Spleen (tissue), 11 donors: ENCODE measurements at regions not wholly inside any gene's neighbourhood (a gene's known extent, or its start where the extent isn't known, plus 50 kb on each side); places are given as distances from the start of the nearest gene placed in this dataset.

ENCODE experiments used
- DNase-seq: peaks from one replicate; pipeline ENCODE4 v3.0.0-alpha.2; 2020
- H3K27ac ChIP-seq, 8 donors: fragments of 200-600 bp; sonication (generic) in 7 of 8; 1 replicate in 4 of 8; 2 replicates in 4 of 8; pipeline versions ENCODE4 v1.5.0 to v1.8.0; 2016 to 2021; ENCODE audit warnings: inconsistent platforms in 4 of 8, mild to moderate bottlenecking in 4 of 8, moderate library complexity in 1 of 8
- H3K27me3 ChIP-seq, 7 donors: fragments of 200-600 bp; sonication (generic) in 6 of 7; replicated peaks in 1 of 7; 1 replicate in 4 of 7; 2 replicates in 3 of 7; pipeline versions ENCODE4 v1.5.0 to v1.8.0; 2016 to 2021; ENCODE audit warnings: inconsistent platforms in 3 of 7, mild to moderate bottlenecking in 1 of 7
- H3K36me3 ChIP-seq, 6 donors: fragments of 200-600 bp; sonication (generic) in 5 of 6; 1 replicate in 4 of 6; 2 replicates in 2 of 6; pipeline versions ENCODE4 v1.5.0 to v1.8.0; 2016 to 2021; ENCODE audit warnings: inconsistent platforms in 2 of 6
- H3K4me1 ChIP-seq, 6 donors: fragments of 200-600 bp; sonication (generic) in 5 of 6; 1 replicate in 3 of 6; 2 replicates in 3 of 6; pipeline versions ENCODE4 v1.5.0 to v1.8.0; 2016 to 2021; ENCODE audit warnings: inconsistent platforms in 3 of 6
- H3K4me3 ChIP-seq, 8 donors: fragments of 200-600 bp; sonication (generic) in 7 of 8; 1 replicate in 4 of 8; 2 replicates in 4 of 8; pipeline versions ENCODE4 v1.5.0 to v1.8.0; 2016 to 2021; ENCODE audit warnings: inconsistent platforms in 4 of 8, mild to moderate bottlenecking in 4 of 8, moderate library complexity in 2 of 8
- H3K9me3 ChIP-seq, 8 donors: fragments of 200-600 bp; sonication (generic) in 7 of 8; 1 replicate in 4 of 8; 2 replicates in 4 of 8; pipeline versions ENCODE4 v1.5.0 to v1.8.0; 2016 to 2021; ENCODE audit warnings: inconsistent platforms in 4 of 8
- POLR2A ChIP-seq, 3 donors: fragments of 450-650 bp; IDR thresholded peaks; one replicate each; pipeline ENCODE4 v1.5.1; 2017; ENCODE audit warnings: antibody characterized with exemption in 3 of 3, mild to moderate bottlenecking in 1 of 3
- POLR2AphosphoS5 ChIP-seq, 3 donors: sonication (generic); formaldehyde crosslinking; IDR thresholded peaks; one replicate each; pipeline ENCODE4 v1.5.1; 2017; ENCODE audit warnings: antibody characterized with exemption in 3 of 3
- WGBS, 5 donors: extraction: QIAGEN DNeasy Blood & Tissue Kit in 3 of 5; methylation state at CpG; one replicate each; pipeline versions ENCODE4 v1.1.5 to v1.1.7; 2013 to 2018; 5-methylcytosine and 5-hydroxymethylcytosine counted together
- intact Hi-C: fragments of 100-400 bp; cut with DNase I; formaldehyde crosslinking; loops from one replicate; pipeline ENCODE4 v1.15.0; 2023; ENCODE audit warnings: low total_unique reads
- TF ChIP-seq, protein P1 (sequence below), 11 experiments: fragments of 200-600 bp in 7 of 11; fragments of 450-650 bp in 4 of 11; sonication (generic) in 4 of 11; IDR thresholded peaks in 8 of 11; conservative IDR thresholded peaks in 3 of 11; 1 replicate in 7 of 11; 2 replicates in 4 of 11; pipeline versions ENCODE4 v1.4.0 to v1.8.0; 2016 to 2021; ENCODE audit warnings: antibody characterized with exemption in 11 of 11, inconsistent platforms in 4 of 11, mild to moderate bottlenecking in 1 of 11
- donor health status: healthy with polysubstance abuse.
- donor health status: DM: no; HTN: no; CAD: no; lungs with moderate emphysema.
- donor health status: DM: no; HTN: no; CAD: no.
- donor health status: Bipolar disorder and iron deficiency.
- donor health status: healthy.
- donor health status: DM: no; HTN: no; CAD: no.
- donor health status: DM: yes; HTN: yes; CAD: no.

DNA sequence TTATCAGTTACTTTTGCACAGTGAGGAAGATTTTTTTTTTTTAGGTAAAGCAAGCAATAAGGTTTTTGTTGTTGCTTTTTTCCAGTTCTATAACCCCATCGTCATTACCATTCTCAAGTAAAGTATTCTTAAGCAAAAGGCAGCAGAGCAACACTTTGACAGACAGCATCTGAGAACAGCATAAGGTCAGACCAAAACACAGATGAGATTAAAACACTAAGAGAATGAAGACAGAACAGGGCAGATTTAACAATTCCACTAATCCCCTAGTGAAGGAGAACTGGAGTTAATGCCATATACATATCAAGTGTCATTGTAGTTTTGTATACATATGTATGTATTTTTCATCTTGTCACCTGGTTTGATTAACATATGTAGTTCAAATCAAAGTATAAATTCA lies 290.2 kb downstream of the METTL4 start:
- Histone ChIP-seq H3K27ac (no peak overlapping the region), H3K4me1 (no peaks in the 10 kb centered on the region), H3K4me3 (no peak overlapping the region), H3K9me3 (no peaks in the 10 kb centered on the region), H3K27me3 (no peaks in the 10 kb centered on the region), H3K36me3 (no peaks in the 10 kb centered on the region)
- intact Hi-C loops, result no loop called here
- no peak for TF ChIP-seq POLR2A (IDR thresholded peaks at IDR 0.05)
- TF ChIP-seq, protein P1, sequence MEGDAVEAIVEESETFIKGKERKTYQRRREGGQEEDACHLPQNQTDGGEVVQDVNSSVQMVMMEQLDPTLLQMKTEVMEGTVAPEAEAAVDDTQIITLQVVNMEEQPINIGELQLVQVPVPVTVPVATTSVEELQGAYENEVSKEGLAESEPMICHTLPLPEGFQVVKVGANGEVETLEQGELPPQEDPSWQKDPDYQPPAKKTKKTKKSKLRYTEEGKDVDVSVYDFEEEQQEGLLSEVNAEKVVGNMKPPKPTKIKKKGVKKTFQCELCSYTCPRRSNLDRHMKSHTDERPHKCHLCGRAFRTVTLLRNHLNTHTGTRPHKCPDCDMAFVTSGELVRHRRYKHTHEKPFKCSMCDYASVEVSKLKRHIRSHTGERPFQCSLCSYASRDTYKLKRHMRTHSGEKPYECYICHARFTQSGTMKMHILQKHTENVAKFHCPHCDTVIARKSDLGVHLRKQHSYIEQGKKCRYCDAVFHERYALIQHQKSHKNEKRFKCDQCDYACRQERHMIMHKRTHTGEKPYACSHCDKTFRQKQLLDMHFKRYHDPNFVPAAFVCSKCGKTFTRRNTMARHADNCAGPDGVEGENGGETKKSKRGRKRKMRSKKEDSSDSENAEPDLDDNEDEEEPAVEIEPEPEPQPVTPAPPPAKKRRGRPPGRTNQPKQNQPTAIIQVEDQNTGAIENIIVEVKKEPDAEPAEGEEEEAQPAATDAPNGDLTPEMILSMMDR (IDR thresholded peaks at IDR 0.05 in 8 of 11, conservative IDR thresholded peaks at IDR 0.05 in 3 of 11), result no peak
- TF ChIP-seq POLR2AphosphoS5 (IDR thresholded peaks at IDR 0.05), result no peak
- no peak for DNase-seq
- WGBS, 5 donors, result 67 to 85% (median 82%) methylated on average over 1 of the region's 1 CpG

DNA sequence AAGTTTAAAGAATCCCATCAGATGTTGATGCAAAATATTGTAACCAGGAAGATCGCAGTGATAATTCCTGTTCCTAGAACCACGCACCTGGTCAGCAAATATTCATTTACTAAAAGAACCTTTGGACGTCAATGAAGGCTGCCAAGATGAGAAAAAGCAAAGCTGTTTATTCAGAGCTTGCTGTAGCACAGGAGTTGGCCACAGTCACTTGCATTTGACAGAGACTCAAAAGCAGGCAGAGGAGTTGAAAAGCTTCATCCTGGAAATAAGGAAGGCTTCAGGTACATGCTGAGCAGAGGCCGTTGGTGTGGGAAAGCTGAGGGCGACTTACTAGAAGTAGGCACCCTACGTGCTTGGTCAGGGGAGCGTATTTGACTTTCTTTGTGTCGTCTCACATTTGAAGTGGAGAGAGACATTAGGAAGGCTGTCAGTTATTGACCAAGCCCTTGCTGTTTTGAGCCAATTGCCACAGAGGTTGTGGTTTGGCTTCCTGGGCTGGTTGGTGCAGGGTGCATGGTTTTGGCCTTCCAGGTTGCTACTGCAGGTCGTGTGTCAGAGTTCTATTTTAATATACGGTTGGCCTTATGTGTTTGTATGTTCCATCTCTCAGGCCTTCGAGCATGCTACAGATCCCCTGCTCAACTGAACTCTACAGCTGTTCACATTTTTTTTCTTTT lies 289.6 kb downstream of the METTL4 start:
- whole genome bisulfite sequencing, 5 donors, result 73 to 81% (median 78%) methylated on average over 11 of the region's 11 CpGs
- Histone ChIP-seq H3K9me3 (no peaks in the 10 kb centered on the region), H3K4me3 (no peak overlapping the region), H3K27ac (no peak overlapping the region), H3K4me1 (no peaks in the 10 kb centered on the region), H3K27me3 (no peaks in the 10 kb centered on the region), H3K36me3 (no peaks in the 10 kb centered on the region)
- DNase-seq, result no peak
- intact Hi-C loops, result no loop called here
- TF ChIP-seq POLR2AphosphoS5 (IDR thresholded peaks at IDR 0.05) (no peak), POLR2A (IDR thresholded peaks at IDR 0.05) (no peak)
- TF ChIP-seq, protein P1 (IDR thresholded peaks at IDR 0.05 in 8 of 11, conservative IDR thresholded peaks at IDR 0.05 in 3 of 11), result no peak

DNA sequence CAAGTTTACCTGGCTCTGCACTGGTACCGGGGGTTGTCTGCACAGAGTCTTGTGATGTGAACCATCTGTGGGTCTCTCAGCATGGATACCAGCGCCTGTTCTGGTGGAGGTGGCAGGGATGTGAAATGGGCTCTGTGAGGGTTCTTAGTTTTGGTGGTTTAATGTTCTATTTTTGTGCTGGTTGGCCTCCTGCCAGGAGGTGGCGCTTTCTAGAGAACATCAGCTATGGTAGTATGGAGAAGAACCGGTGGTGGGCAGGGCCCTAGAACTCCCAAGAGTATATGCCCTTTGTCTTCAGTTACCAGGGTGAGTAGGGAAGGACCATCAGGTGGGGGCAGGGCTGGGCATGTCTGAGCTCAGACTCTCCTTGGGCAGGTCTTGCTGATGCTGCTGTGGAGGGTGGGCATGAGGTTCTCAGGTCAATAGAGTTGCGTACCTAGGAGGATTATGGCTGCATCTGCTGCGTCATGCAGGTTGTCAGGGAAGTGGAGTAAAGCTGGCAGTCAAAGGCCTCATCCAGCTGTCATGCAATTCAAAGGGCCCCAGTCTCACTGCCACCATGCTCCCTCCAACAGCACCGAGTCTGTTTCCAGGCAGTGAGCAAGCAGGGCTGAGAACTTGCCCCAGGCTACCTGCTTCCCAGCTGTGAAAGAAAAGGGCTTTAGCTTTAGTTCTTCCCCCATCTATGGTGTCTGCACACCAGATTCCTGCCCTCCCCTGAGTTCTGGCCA lies 278.0 kb downstream of the METTL4 start:
- no peaks in the 10 kb centered on the region for H3K4me1 ChIP-seq
- intact Hi-C loops, result no loop called here
- no peak for DNase-seq
- H3K36me3 ChIP-seq, result no peaks in the 10 kb centered on the region
- no peak overlapping the region for H3K4me3 ChIP-seq
- H3K9me3 ChIP-seq, result no peaks in the 10 kb centered on the region
- WGBS, 5 donors, result 67 to 90% (median 76%) methylated on average over 6 to 7 of the region's 7 CpGs
- no peak overlapping the region for H3K27ac ChIP-seq
- TF ChIP-seq POLR2A (IDR thresholded peaks at IDR 0.05) (no peak), POLR2AphosphoS5 (IDR thresholded peaks at IDR 0.05) (no peak)
- TF ChIP-seq, protein P1 (IDR thresholded peaks at IDR 0.05 in 8 of 11, conservative IDR thresholded peaks at IDR 0.05 in 3 of 11), result no peak
- H3K27me3 ChIP-seq, result peaks cover 0 to 17% (median 0%) of the 10 kb centered on the region in 7 donors

DNA sequence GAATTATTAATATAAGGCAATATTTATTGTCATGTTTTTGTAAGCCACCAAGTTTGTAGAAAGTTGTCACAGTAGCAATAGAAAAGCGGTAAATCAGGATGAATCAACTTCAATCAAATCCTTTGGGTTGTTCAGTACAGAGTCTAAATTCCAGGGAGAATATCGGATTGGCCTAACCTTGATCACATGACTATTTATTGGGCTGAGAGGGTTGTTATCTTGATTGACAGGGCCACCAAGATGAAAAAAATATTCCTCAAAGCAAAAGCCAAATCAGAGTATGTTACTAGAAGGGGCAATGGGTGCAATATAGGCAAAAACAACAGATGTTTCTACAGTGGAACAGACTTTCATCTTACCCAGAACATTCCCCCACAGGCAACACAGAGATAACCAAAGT lies 270.0 kb downstream of the METTL4 start:
- no peak overlapping the region for H3K4me3 ChIP-seq
- WGBS, 5 donors, result 71 to 98% (median 95%) methylated on average over 2 of the region's 2 CpGs
- intact Hi-C loops, result no loop called here
- H3K9me3 ChIP-seq, result no peaks in the 10 kb centered on the region
- H3K36me3 ChIP-seq, result no peaks in the 10 kb centered on the region
- TF ChIP-seq POLR2AphosphoS5 (IDR thresholded peaks at IDR 0.05) (no peak), POLR2A (IDR thresholded peaks at IDR 0.05) (no peak)
- TF ChIP-seq, protein P1 (IDR thresholded peaks at IDR 0.05 in 8 of 11, conservative IDR thresholded peaks at IDR 0.05 in 3 of 11), result no peak
- no peaks in the 10 kb centered on the region for H3K4me1 ChIP-seq
- H3K27ac ChIP-seq, result no peak overlapping the region
- peaks cover 0 to 32% (median 0%) of the 10 kb centered on the region in 7 donors for H3K27me3 ChIP-seq
- no peak for DNase-seq
